ENCODE measurements at regions not wholly inside any gene's neighbourhood (a gene's known extent, or its start where the extent isn't known, plus 50 kb on each side); places are given as distances from the start of the nearest gene placed in this dataset.

DNA sequence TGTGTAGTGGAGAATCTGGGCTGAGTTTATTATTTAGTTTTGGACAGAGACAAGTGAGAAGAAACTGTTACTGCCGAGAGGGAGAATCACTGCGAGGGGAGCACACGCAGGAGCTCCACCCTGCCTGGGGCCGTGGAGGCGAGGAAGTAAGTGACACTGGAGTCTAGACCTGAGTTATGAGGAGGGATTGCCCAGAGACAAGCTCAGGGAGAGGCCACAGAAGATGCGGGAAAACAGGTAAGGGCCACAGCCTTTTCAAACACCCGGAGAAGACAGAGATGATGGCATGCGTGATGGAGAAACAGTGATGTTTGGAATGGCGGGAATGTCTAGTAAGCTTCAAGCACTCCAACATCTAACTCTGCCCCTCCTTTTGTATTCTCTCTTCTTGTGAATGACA, 84.1 kb downstream of the TNFSF11 start:
- Mint-ChIP-seq H3K9me3 (ENCODE audit: low read depth, unreplicated experiment) (no peaks in the 10 kb centered on the region), H3K27me3 (ENCODE audit: unreplicated experiment) (peaks cover 84% of the 10 kb centered on the region), H3K4me3 (ENCODE audit: low read depth, unreplicated experiment) (no peak overlapping the region), H3K36me3 (ENCODE audit: insufficient read depth, unreplicated experiment) (no peaks in the 10 kb centered on the region), H3K4me1 (ENCODE audit: low read depth, unreplicated experiment) (no peaks in the 10 kb centered on the region), H3K27ac (ENCODE audit: unreplicated experiment) (no peak overlapping the region)
- TF ChIP-seq CTCF (IDR thresholded peaks at IDR 0.05; ENCODE audit: unreplicated experiment): no peak
- no peak for DNase-seq
- intact Hi-C loops (cut with micrococcal nuclease; ENCODE audit: unreplicated experiment): no loop called here
- BruUV-seq (replicated peaks): no TSS peak
- CTCF ChIA-PET: interaction anchor here (0.6 kb wide), 1 partner anchor 1050 kb away, joined by 3 read pairs; no protein-coding TSS in a partner anchor

DNA sequence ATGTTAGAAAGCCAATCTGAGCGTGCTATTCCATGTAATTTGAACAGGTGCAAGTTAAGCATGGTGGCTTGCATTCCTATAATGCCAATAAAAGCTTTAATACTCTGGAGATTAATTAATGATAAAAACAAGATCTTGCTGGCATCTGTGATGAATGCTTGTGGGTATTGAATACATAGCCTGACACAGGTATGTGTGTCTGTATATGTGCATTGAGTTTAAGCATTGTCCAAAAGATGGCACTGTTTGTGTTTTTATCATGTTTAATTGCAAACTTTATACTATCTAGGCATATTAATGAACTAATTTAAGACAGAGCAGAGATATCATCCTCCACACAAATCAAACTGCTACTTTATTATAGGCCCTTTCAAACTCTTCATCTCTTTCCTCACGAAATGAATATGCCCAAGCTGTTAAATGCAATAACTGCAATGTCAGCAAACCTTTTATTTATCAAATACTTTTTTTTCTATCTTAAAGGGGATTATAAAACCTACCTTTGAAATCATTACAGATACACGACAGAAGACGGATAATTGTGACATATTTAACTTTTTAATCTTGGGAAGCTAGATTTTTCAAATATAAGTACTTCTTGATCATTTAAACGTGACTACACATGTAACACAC, 86.5 kb downstream of the TNFSF11 start:
- no peaks in the 10 kb centered on the region for H3K36me3 Mint-ChIP-seq (ENCODE audit: insufficient read depth, unreplicated experiment)
- no peaks in the 10 kb centered on the region for H3K9me3 Mint-ChIP-seq (ENCODE audit: low read depth, unreplicated experiment)
- H3K27me3 Mint-ChIP-seq (ENCODE audit: unreplicated experiment): peaks cover 72% of the 10 kb centered on the region
- CTCF ChIA-PET: interaction anchor here (1.4 kb wide), 1 partner anchor 9 kb away, joined by 3 read pairs; no protein-coding TSS in a partner anchor
- DNase-seq: no peak
- intact Hi-C loops (cut with micrococcal nuclease; ENCODE audit: unreplicated experiment): no loop called here
- H3K27ac Mint-ChIP-seq (ENCODE audit: unreplicated experiment): no peak overlapping the region
- H3K4me1 Mint-ChIP-seq (ENCODE audit: low read depth, unreplicated experiment): no peaks in the 10 kb centered on the region
- BruUV-seq (replicated peaks): no TSS peak
- no peak overlapping the region for H3K4me3 Mint-ChIP-seq (ENCODE audit: low read depth, unreplicated experiment)
- TF ChIP-seq CTCF (IDR thresholded peaks at IDR 0.05; ENCODE audit: unreplicated experiment): no peak

GRCh38 chr13:42667638-42668037, 93.7 kb downstream of the TNFSF11 start:
- H3K27ac Mint-ChIP-seq (ENCODE audit: unreplicated experiment): no peak overlapping the region
- H3K4me3 Mint-ChIP-seq (ENCODE audit: low read depth, unreplicated experiment): no peak overlapping the region
- peaks cover 5% of the 10 kb centered on the region for H3K9me3 Mint-ChIP-seq (ENCODE audit: low read depth, unreplicated experiment)
- BruUV-seq (replicated peaks): no TSS peak
- intact Hi-C loops (cut with micrococcal nuclease; ENCODE audit: unreplicated experiment): no loop called here
- peaks cover 68% of the 10 kb centered on the region for H3K27me3 Mint-ChIP-seq (ENCODE audit: unreplicated experiment)
- no peak for TF ChIP-seq CTCF (IDR thresholded peaks at IDR 0.05; ENCODE audit: unreplicated experiment)
- H3K36me3 Mint-ChIP-seq (ENCODE audit: insufficient read depth, unreplicated experiment): no peaks in the 10 kb centered on the region
- no peaks in the 10 kb centered on the region for H3K4me1 Mint-ChIP-seq (ENCODE audit: low read depth, unreplicated experiment)
- CTCF ChIA-PET: no interaction called here
- DNase-seq: no peak

DNA sequence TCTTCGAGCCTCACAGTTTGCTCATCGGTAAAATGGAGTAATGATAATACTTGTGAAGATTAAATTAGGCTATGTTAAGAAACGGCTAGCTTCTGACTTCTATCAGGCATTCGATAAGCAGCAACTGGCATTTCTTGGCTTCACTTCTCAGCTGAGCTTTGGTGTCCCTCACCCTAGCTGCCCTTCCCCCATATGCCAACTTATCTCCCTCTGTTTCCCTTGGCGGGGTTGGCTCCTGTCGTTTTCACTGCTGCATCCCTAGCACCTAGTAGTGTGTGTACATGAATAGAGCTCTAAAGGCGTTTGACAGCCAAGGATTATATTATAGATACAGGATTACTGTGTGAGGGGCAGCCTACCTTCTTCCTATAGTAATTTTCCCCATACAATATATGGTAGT, 97.5 kb downstream of the TNFSF11 start:
- no peaks in the 10 kb centered on the region for H3K36me3 Mint-ChIP-seq (ENCODE audit: insufficient read depth, unreplicated experiment)
- no peak overlapping the region for H3K4me3 Mint-ChIP-seq (ENCODE audit: low read depth, unreplicated experiment)
- no peaks in the 10 kb centered on the region for H3K4me1 Mint-ChIP-seq (ENCODE audit: low read depth, unreplicated experiment)
- intact Hi-C loops (cut with micrococcal nuclease; ENCODE audit: unreplicated experiment): no loop called here
- H3K27ac Mint-ChIP-seq (ENCODE audit: unreplicated experiment): no peak overlapping the region
- CTCF ChIA-PET: no interaction called here
- peaks cover 69% of the 10 kb centered on the region for H3K27me3 Mint-ChIP-seq (ENCODE audit: unreplicated experiment)
- no TSS peak for BruUV-seq (replicated peaks)
- no peak for DNase-seq
- H3K9me3 Mint-ChIP-seq (ENCODE audit: low read depth, unreplicated experiment): peaks cover 4% of the 10 kb centered on the region
- no peak for TF ChIP-seq CTCF (IDR thresholded peaks at IDR 0.05; ENCODE audit: unreplicated experiment)
